PC-9 (cell line): ENCODE measurements at regions not wholly inside any gene's neighbourhood (a gene's known extent, or its start where the extent isn't known, plus 50 kb on each side); places are given as distances from the start of the nearest gene placed in this dataset.

ENCODE experiments used
- BruUV-seq: library from RNA; stranded (reverse); fragments of 400-500 nt; replicated peaks from 2 replicates; lab custom pipeline; 2021; lab: Mats Ljungman, UMichigan
- CTCF ChIA-PET: fragments of 300-600 bp; sonication (Branson Sonifier 250); formaldehyde crosslinking; loops from one replicate; lab custom pipeline; 2022; ENCODE audit warnings: antibody characterized with exemption; lab: Charles Lee
- POLR2A ChIA-PET: fragments of 300-600 bp; sonication (Branson Sonifier 250); formaldehyde crosslinking; loops from one replicate; lab custom pipeline; 2022; ENCODE audit warnings: antibody characterized with exemption; ENCODE audit not compliant: unreplicated experiment; lab: Charles Lee
- DNase-seq, 2 experiments: peaks; one replicate each; pipeline versions ENCODE4 v3.0.0 to v3.0.0-alpha.2; 2015 to 2022; ENCODE audit warnings: mixed read lengths in 1 of 2
- H2AFZ ChIP-seq: fragments of 200-600 bp; sonication (generic); 2 replicates; pipeline ENCODE4 v1.8.1; 2017; ENCODE audit warnings: antibody characterized with exemption
- H3F3A ChIP-seq: fragments of 200-600 bp; sonication (generic); 2 replicates; pipeline ENCODE4 v1.8.1; 2017; ENCODE audit warnings: antibody characterized with exemption, mild to moderate bottlenecking, low read depth; ENCODE audit not compliant: insufficient read depth
- H3K27ac ChIP-seq: fragments of 200-600 bp; sonication (generic); 2 replicates; pipeline ENCODE4 v1.6.1; 2016; ENCODE audit warnings: mixed run types
- H3K27me3 ChIP-seq: fragments of 200-600 bp; sonication (generic); 2 replicates; pipeline ENCODE4 v1.6.1; 2016; ENCODE audit warnings: low read depth, mixed run types; ENCODE audit not compliant: insufficient read depth
- H3K36me3 ChIP-seq: fragments of 200-600 bp; sonication (generic); 2 replicates; pipeline ENCODE4 v1.6.1; 2016; ENCODE audit warnings: low read depth, mixed run types
- H3K4me1 ChIP-seq: fragments of 200-600 bp; sonication (generic); replicated peaks from 2 replicates; pipeline ENCODE4 v1.6.1; 2016; ENCODE audit warnings: mixed run types; ENCODE audit not compliant: insufficient read depth
- H3K4me2 ChIP-seq: fragments of 200-600 bp; sonication (generic); 2 replicates; pipeline ENCODE4 v1.6.1; 2017; ENCODE audit warnings: mixed run types
- H3K4me3 ChIP-seq: fragments of 200-600 bp; sonication (generic); 2 replicates; pipeline ENCODE4 v1.6.1; 2016; ENCODE audit warnings: mixed run types
- H3K79me2 ChIP-seq: fragments of 200-600 bp; sonication (generic); 2 replicates; pipeline ENCODE4 v1.6.1; 2017; ENCODE audit warnings: low read depth, mixed run types
- H3K9me2 ChIP-seq: fragments of 200-600 bp; sonication (generic); 2 replicates; pipeline ENCODE4 v1.8.1; 2017; ENCODE audit warnings: mild to moderate bottlenecking; ENCODE audit not compliant: insufficient read depth
- H3K9me3 ChIP-seq: fragments of 200-600 bp; sonication (generic); 2 replicates; pipeline ENCODE4 v1.8.1; 2016; ENCODE audit warnings: low read depth; ENCODE audit not compliant: insufficient read depth
- H4K20me1 ChIP-seq: fragments of 200-600 bp; sonication (generic); 2 replicates; pipeline ENCODE4 v1.8.1; 2017; ENCODE audit not compliant: insufficient read depth
- CTCF ChIP-seq: fragments of 200-600 bp; sonication (generic); conservative IDR thresholded peaks from 2 replicates; pipeline ENCODE4 v1.6.1; 2017; ENCODE audit warnings: mixed run types, antibody characterized with exemption, mild to moderate bottlenecking, moderate library complexity
- EZH2 ChIP-seq: fragments of 200-600 bp; sonication (generic); IDR thresholded peaks from 2 replicates; pipeline ENCODE4 v1.8.0; 2017; ENCODE audit warnings: antibody characterized with exemption, low read depth
- intact Hi-C: fragments of 100-400 bp; cut with micrococcal nuclease; formaldehyde crosslinking; loops from one replicate; pipeline ENCODE4 v1.10.0; 2022; ENCODE audit not compliant: unreplicated experiment

DNA sequence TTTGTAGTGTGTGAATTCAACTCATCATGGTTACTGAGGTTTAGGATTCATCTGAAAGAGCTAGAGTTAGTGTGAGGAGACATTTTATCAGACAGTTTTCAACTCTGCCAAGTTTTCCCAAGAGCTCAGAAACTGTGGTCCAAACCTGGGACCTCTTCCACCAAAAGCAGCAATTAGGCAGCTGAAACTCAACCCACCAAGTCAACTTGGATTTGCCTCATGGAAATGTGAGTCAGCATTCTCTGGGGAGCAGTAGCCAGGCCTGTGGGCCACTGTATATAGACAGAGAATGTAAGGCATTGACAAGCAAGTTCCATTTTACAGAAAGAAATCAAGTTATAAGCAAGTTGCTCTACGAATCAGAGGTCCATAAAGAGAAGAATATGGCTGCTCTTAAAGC, 178.8 kb upstream of the HDDC2 start:
- no peaks in the 10 kb centered on the region for H3K36me3 ChIP-seq
- no peaks in the 10 kb centered on the region for H3K9me3 ChIP-seq
- no peaks in the 10 kb centered on the region for H3K79me2 ChIP-seq
- no peaks in the 10 kb centered on the region for H4K20me1 ChIP-seq
- no peaks in the 10 kb centered on the region for H3K4me1 ChIP-seq
- no peaks in the 10 kb centered on the region for H3K27me3 ChIP-seq
- no peak overlapping the region for H3K4me2 ChIP-seq
- H3K9me2 ChIP-seq = no peaks in the 10 kb centered on the region
- H3K27ac ChIP-seq = no peak overlapping the region
- no peak overlapping the region for H3K4me3 ChIP-seq
- ChIA-PET CTCF (no interaction called here), POLR2A (no interaction called here)
- intact Hi-C loops = no loop called here
- no peak for TF ChIP-seq CTCF
- no peak for TF ChIP-seq EZH2
- H3F3A ChIP-seq = no peaks in the 10 kb centered on the region
- no peak for DNase-seq
- no TSS peak for BruUV-seq
- no peak overlapping the region for H2AFZ ChIP-seq

DNA sequence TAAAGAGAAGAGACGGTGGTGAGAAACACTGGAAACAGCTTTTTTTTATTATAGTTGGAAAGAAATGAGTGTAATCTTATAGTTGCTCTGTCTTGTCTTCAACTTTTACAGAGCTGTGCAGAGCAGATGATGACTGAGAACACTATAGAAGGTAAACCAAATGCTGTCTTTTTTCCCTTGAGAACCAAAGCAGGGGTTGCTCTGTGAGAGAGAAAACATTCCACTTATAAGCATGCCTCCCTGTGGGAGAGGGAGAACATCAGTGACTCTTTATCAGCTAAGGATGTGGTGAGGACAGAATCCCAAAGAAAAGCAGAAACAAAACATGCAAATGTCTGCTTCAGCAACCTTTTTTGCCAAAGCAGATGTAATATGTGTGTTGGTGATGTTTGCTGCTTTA, 179.3 kb upstream of the HDDC2 start:
- H3K36me3 ChIP-seq = no peaks in the 10 kb centered on the region
- no peaks in the 10 kb centered on the region for H3K27me3 ChIP-seq
- intact Hi-C loops = no loop called here
- ChIA-PET CTCF (no interaction called here), POLR2A (no interaction called here)
- no peak for TF ChIP-seq CTCF
- no peak for TF ChIP-seq EZH2
- DNase-seq = no peak
- no peaks in the 10 kb centered on the region for H3K9me3 ChIP-seq
- H3K4me1 ChIP-seq = no peaks in the 10 kb centered on the region
- H3K4me3 ChIP-seq = no peak overlapping the region
- H3K79me2 ChIP-seq = no peaks in the 10 kb centered on the region
- no peaks in the 10 kb centered on the region for H3F3A ChIP-seq
- BruUV-seq = no TSS peak
- H3K27ac ChIP-seq = no peak overlapping the region
- H3K4me2 ChIP-seq = no peak overlapping the region
- H3K9me2 ChIP-seq = no peaks in the 10 kb centered on the region
- H4K20me1 ChIP-seq = no peaks in the 10 kb centered on the region
- no peak overlapping the region for H2AFZ ChIP-seq

DNA sequence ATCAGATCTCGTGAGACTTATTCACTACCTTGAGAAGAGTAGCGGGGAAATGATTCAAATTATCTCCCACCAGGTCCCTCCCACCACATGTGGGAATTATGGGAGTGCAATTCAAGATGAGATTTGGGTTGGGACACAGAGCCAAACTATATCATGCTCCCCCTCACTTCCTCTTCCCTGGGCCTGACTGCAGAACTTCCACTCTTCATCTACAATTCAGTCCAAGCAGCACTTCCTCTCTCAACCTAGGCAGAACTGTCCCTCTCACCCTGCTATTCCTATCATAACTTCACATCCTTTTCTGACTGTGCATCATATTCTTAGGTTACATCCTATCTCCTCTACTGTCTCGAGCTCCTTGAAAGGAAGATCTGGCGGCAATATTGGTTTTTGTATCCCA, 184.0 kb upstream of the HDDC2 start:
- Histone ChIP-seq H4K20me1 (no peaks in the 10 kb centered on the region), H3K27me3 (no peaks in the 10 kb centered on the region), H3K9me2 (no peaks in the 10 kb centered on the region), H3K79me2 (no peaks in the 10 kb centered on the region), H3K9me3 (no peaks in the 10 kb centered on the region), H3K36me3 (no peaks in the 10 kb centered on the region), H3K4me3 (no peak overlapping the region), H3K4me1 (no peaks in the 10 kb centered on the region), H3K4me2 (no peak overlapping the region), H3K27ac (no peak overlapping the region), H2AFZ (no peak overlapping the region), H3F3A (no peaks in the 10 kb centered on the region)
- no TSS peak for BruUV-seq
- CTCF ChIA-PET = no interaction called here
- no peak for DNase-seq
- TF ChIP-seq EZH2 = no peak
- TF ChIP-seq CTCF = no peak
- intact Hi-C loops = no loop called here
- POLR2A ChIA-PET = no interaction called here
